H1 (cell line): ENCODE measurements at regions not wholly inside any gene's neighbourhood (a gene's known extent, or its start where the extent isn't known, plus 50 kb on each side); places are given as distances from the start of the nearest gene placed in this dataset.

Experiments
- CTCF ChIA-PET: fragments of 300-600 bp; sonication (Branson Sonifier 250); formaldehyde crosslinking; loops from one replicate; lab custom pipeline; 2021; ENCODE audit not compliant: partially characterized antibody; lab: Charles Lee
- POLR2A ChIA-PET: fragments of 300-600 bp; sonication (Branson Sonifier 250); formaldehyde crosslinking; loops from one replicate; lab custom pipeline; 2021; ENCODE audit warnings: inconsistent platforms; ENCODE audit not compliant: partially characterized antibody; lab: Charles Lee
- DNase-seq, 2 experiments: peaks; one replicate each; pipeline versions ENCODE4 v3.0.0 to v3.0.0-alpha.2; 2010 to 2022; ENCODE audit warnings: low spot score in 2 of 2, low read depth in 1 of 2, mixed read lengths in 1 of 2
- FAIRE-seq: peaks from 2 replicates; lab custom pipeline; 2011; peaks lifted over from hg19 to GRCh38; lab: Jason Lieb, UNC
- H2AFZ ChIP-seq: 2 replicates; pipeline ENCODE4 v1.8.1; 2012; ENCODE audit warnings: low read length, inconsistent platforms
- H2AK5ac ChIP-seq: 2 replicates; pipeline ENCODE4 v1.6.1; 2013; ENCODE audit warnings: low read depth, low read length
- H2BK120ac ChIP-seq: replicated peaks from 2 replicates; pipeline ENCODE3; 2013; ENCODE audit warnings: low read depth, low read length, inconsistent platforms
- H2BK12ac ChIP-seq: 2 replicates; pipeline ENCODE4 v1.6.1; 2013; ENCODE audit warnings: low read depth, low read length
- H2BK15ac ChIP-seq: 2 replicates; pipeline ENCODE4 v1.6.1; 2013; ENCODE audit warnings: low read length
- H2BK20ac ChIP-seq: 2 replicates; pipeline ENCODE4 v1.6.1; 2013; ENCODE audit warnings: low read length
- H2BK5ac ChIP-seq: 2 replicates; pipeline ENCODE4 v1.6.1; 2013; ENCODE audit warnings: low read depth, low read length
- H3K14ac ChIP-seq: 2 replicates; pipeline ENCODE4 v1.6.1; 2013; ENCODE audit warnings: inconsistent platforms; ENCODE audit not compliant: insufficient read length
- H3K18ac ChIP-seq: 2 replicates; pipeline ENCODE4 v1.6.1; 2013; ENCODE audit warnings: low read length; ENCODE audit errors: extremely low read depth
- H3K23ac ChIP-seq: 2 replicates; pipeline ENCODE4 v1.6.1; 2013; ENCODE audit warnings: inconsistent platforms; ENCODE audit not compliant: insufficient read length
- H3K23me2 ChIP-seq: 2 replicates; pipeline ENCODE4 v1.6.1; 2013; ENCODE audit warnings: low read depth, low read length
- H3K27ac ChIP-seq: 2 replicates; pipeline ENCODE4 v1.6.1; 2011; ENCODE audit warnings: low read depth, low read length, inconsistent platforms
- H3K27me3 ChIP-seq, 4 experiments: replicated peaks in 1 of 4; 1 replicate in 1 of 4; 2 replicates in 3 of 4; pipeline versions ENCODE4 v1.6.1 to v1.8.1; 2011 to 2013; ENCODE audit warnings: low read length in 3 of 4, mild to moderate bottlenecking in 3 of 4, inconsistent platforms in 2 of 4, mixed read lengths in 2 of 4, moderate library complexity in 1 of 4; ENCODE audit not compliant: control insufficient read depth in 3 of 4, insufficient read depth in 3 of 4; ENCODE audit errors: extremely low read depth in 1 of 4
- H3K36me3 ChIP-seq, 4 experiments: 2 replicates each; pipeline versions ENCODE4 v1.6.1 to v1.8.1; 2011 to 2013; ENCODE audit warnings: mild to moderate bottlenecking in 4 of 4, low read length in 3 of 4, moderate library complexity in 2 of 4, control low read depth in 1 of 4, inconsistent platforms in 1 of 4; ENCODE audit not compliant: insufficient read depth in 4 of 4, control insufficient read depth in 2 of 4
- H3K4ac ChIP-seq: replicated peaks from 2 replicates; pipeline ENCODE3; 2013; ENCODE audit warnings: low read length, low read depth, mixed read lengths, inconsistent platforms; ENCODE audit not compliant: insufficient read length
- H3K4me1 ChIP-seq, 4 experiments: replicated peaks in 1 of 4; 1 replicate in 1 of 4; 2 replicates in 3 of 4; pipeline versions ENCODE4 v1.6.1 to v1.8.1; 2011 to 2013; ENCODE audit warnings: low read length in 3 of 4, inconsistent platforms in 2 of 4, mixed read lengths in 1 of 4; ENCODE audit not compliant: insufficient read depth in 4 of 4, control insufficient read depth in 3 of 4
- H3K4me2 ChIP-seq, 2 experiments: 2 replicates each; pipeline versions ENCODE4 v1.6.1 to v1.8.1; 2011 to 2013; ENCODE audit warnings: low read depth in 2 of 2, low read length in 2 of 2, control low read depth in 1 of 2, inconsistent platforms in 1 of 2, mild to moderate bottlenecking in 1 of 2; ENCODE audit not compliant: insufficient read depth in 1 of 2
- H3K4me3 ChIP-seq, 4 experiments: fragments of 200-600, 300-600 bp in 1 of 4; sonication (generic), shearing (Covaris generic), sonication (Bioruptor Twin) in 1 of 4; 2 replicates each; pipeline versions ENCODE4 v1.5.1 to v1.8.1; 2011 to 2016; ENCODE audit warnings: low read length in 4 of 4, low read depth in 3 of 4, control low read depth in 2 of 4, inconsistent platforms in 2 of 4, mild to moderate bottlenecking in 2 of 4, mixed read lengths in 1 of 4, moderate library complexity in 1 of 4; ENCODE audit not compliant: insufficient read depth in 2 of 4; ENCODE audit errors: extremely low read depth in 1 of 4
- H3K56ac ChIP-seq: replicated peaks from 2 replicates; pipeline ENCODE3; 2013; ENCODE audit warnings: low read depth, mild to moderate bottlenecking, mixed read lengths, low read length, inconsistent platforms; ENCODE audit not compliant: insufficient read length
- H3K79me1 ChIP-seq: 2 replicates; pipeline ENCODE4 v1.6.1; 2013; ENCODE audit warnings: low read depth, low read length, control low read depth
- H3K79me2 ChIP-seq, 2 experiments: 2 replicates each; pipeline versions ENCODE4 v1.6.1 to v1.8.1; 2012 to 2013; ENCODE audit warnings: low read length in 2 of 2, mild to moderate bottlenecking in 2 of 2, inconsistent platforms in 1 of 2; ENCODE audit not compliant: insufficient read depth in 2 of 2, control insufficient read depth in 1 of 2
- H3K9ac ChIP-seq, 4 experiments: replicated peaks in 1 of 4; 1 replicate in 1 of 4; 2 replicates in 3 of 4; pipeline versions ENCODE4 v1.6.1 to v1.8.1; 2011 to 2013; ENCODE audit warnings: low read depth in 3 of 4, low read length in 3 of 4, control low read depth in 2 of 4, mild to moderate bottlenecking in 2 of 4, moderate library complexity in 2 of 4, inconsistent platforms in 1 of 4; ENCODE audit errors: extremely low read depth in 1 of 4
- H3K9me3 ChIP-seq, 2 experiments: 2 replicates each; pipeline versions ENCODE4 v1.6.1 to v1.8.1; 2012 to 2013; ENCODE audit warnings: mild to moderate bottlenecking in 2 of 2, moderate library complexity in 2 of 2, control low read depth in 1 of 2, inconsistent platforms in 1 of 2, low read depth in 1 of 2, low read length in 1 of 2, mixed read lengths in 1 of 2; ENCODE audit not compliant: insufficient read depth in 2 of 2
- H4K20me1 ChIP-seq, 2 experiments: replicated peaks in 1 of 2; 2 replicates each; pipeline versions ENCODE3 to v1.8.1; 2011 to 2013; ENCODE audit warnings: inconsistent platforms in 2 of 2, low read length in 2 of 2, mild to moderate bottlenecking in 1 of 2; ENCODE audit not compliant: insufficient read depth in 2 of 2, control insufficient read depth in 1 of 2
- H4K5ac ChIP-seq: 2 replicates; pipeline ENCODE4 v1.6.1; 2013; ENCODE audit warnings: low read length, low read depth, mixed read lengths, inconsistent platforms; ENCODE audit not compliant: insufficient read length
- H4K8ac ChIP-seq: 2 replicates; pipeline ENCODE4 v1.8.0; 2013; ENCODE audit warnings: mild to moderate bottlenecking, moderate library complexity, low read length, inconsistent platforms; ENCODE audit not compliant: insufficient read depth; ENCODE audit errors: extremely low read depth
- H4K91ac ChIP-seq: replicated peaks from 2 replicates; pipeline ENCODE3; 2013; ENCODE audit warnings: low read length, mixed read lengths, inconsistent platforms; ENCODE audit not compliant: insufficient read length
- ATF3 ChIP-seq: IDR thresholded peaks from 2 replicates; pipeline ENCODE4 v1.6.1; 2011; ENCODE audit warnings: low read depth, mild to moderate bottlenecking, low read length; ENCODE audit not compliant: insufficient read depth
- EZH2 ChIP-seq: fragments of 200-600 bp; sonication (generic); IDR thresholded peaks from 2 replicates; pipeline ENCODE4 v1.7.1; 2012; ENCODE audit warnings: low read depth, mild to moderate bottlenecking, moderate library complexity, low read length, inconsistent platforms; ENCODE audit not compliant: severe bottlenecking
- GABPA ChIP-seq: IDR thresholded peaks from 2 replicates; pipeline ENCODE4 v1.6.1; 2011; ENCODE audit warnings: mild to moderate bottlenecking, low read length, moderate library complexity, borderline replicate concordance; ENCODE audit not compliant: insufficient read depth
- JUN ChIP-seq: IDR thresholded peaks from 2 replicates; pipeline ENCODE4 v1.6.1; 2011; ENCODE audit warnings: low read depth, mild to moderate bottlenecking, improper control_type of control experiment, low read length
- KDM5A ChIP-seq: fragments of 200-600 bp; IDR thresholded peaks from 2 replicates; pipeline ENCODE4 v1.7.1; 2012; ENCODE audit warnings: mild to moderate bottlenecking, low read length, inconsistent platforms, mixed read lengths
- MAFK ChIP-seq: IDR thresholded peaks from 2 replicates; pipeline ENCODE4 v1.6.1; 2012; ENCODE audit warnings: low read depth, mild to moderate bottlenecking, improper control_type of control experiment, low read length
- MAX ChIP-seq: IDR thresholded peaks from 2 replicates; pipeline ENCODE4 v1.6.1; 2012; ENCODE audit warnings: inconsistent platforms
- PHF8 ChIP-seq: fragments of 200-600 bp; sonication (generic); conservative IDR thresholded peaks from 2 replicates; pipeline ENCODE4 v1.7.1; 2012; ENCODE audit warnings: low read depth, mild to moderate bottlenecking, inconsistent platforms, low read length, moderate library complexity
- POLR2A ChIP-seq, 2 experiments: IDR thresholded peaks; 1 replicate in 1 of 2; 2 replicates in 1 of 2; pipeline ENCODE4 v1.6.1; 2011; ENCODE audit warnings: low read depth in 2 of 2, low read length in 2 of 2, mild to moderate bottlenecking in 2 of 2; ENCODE audit errors: control extremely low read depth in 1 of 2
- SP1 ChIP-seq: IDR thresholded peaks from 2 replicates; pipeline ENCODE4 v1.6.1; 2011; ENCODE audit warnings: low read depth, low read length
- SP2 ChIP-seq: IDR thresholded peaks from 2 replicates; pipeline ENCODE4 v1.6.1; 2012; ENCODE audit warnings: mild to moderate bottlenecking, low read length, inconsistent platforms
- WGBS, 2 experiments: shearing (Covaris generic) in 1 of 2; methylation state at CpG; one replicate each; pipeline versions ENCODE4 v1.1.6 to v1.1.7; 2013 to 2015; ENCODE audit warnings: low lambda C conversion rate in 2 of 2, mixed read lengths in 2 of 2, inconsistent platforms in 1 of 2, low coverage in 1 of 2, missing lambda C conversion rate in 1 of 2; ENCODE audit not compliant: insufficient replicate concordance in 2 of 2, insufficient coverage in 1 of 2, insufficient read length in 1 of 2; ENCODE audit errors: extremely low coverage in 1 of 2, missing lambda C conversion rate in 1 of 2; 5-methylcytosine and 5-hydroxymethylcytosine counted together

GRCh38 chr7:25886387-25887240 lies 265.4 kb upstream of the NFE2L3 start:
- Histone ChIP-seq H2AK5ac (no peak overlapping the region), H2BK5ac (no peak overlapping the region), H3K4me2 (no peak overlapping the region), H2BK15ac (no peak overlapping the region), H3K23me2 (no peaks in the 10 kb centered on the region), H2BK120ac (no peak overlapping the region), H4K20me1 (no peaks in the 10 kb centered on the region), H3K36me3 (no peaks in the 10 kb centered on the region; a peak in 1 of 8 replicates), H3K9me3 (no peaks in the 10 kb centered on the region), H3K4me3 (no peak overlapping the region), H3K4me1 (no peaks in the 10 kb centered on the region), H4K91ac (no peak overlapping the region), H4K5ac (no peak overlapping the region), H3K79me2 (no peaks in the 10 kb centered on the region), H3K4ac (no peak overlapping the region), H2AFZ (no peak overlapping the region), H3K27me3 (no peaks in the 10 kb centered on the region; a peak in 1 of 7 replicates), H3K56ac (no peak overlapping the region), H3K23ac (no peak overlapping the region), H4K8ac (no peak overlapping the region), H3K14ac (no peak overlapping the region), H3K9ac (no peak overlapping the region), H3K27ac (no peak overlapping the region), H3K79me1 (no peaks in the 10 kb centered on the region), H2BK20ac (no peak overlapping the region), H3K18ac (no peak overlapping the region), H2BK12ac (no peak overlapping the region)
- CTCF ChIA-PET: interaction anchor here (1.0 kb wide), 1 partner anchor 176 kb away, joined by 3 read pairs; no protein-coding TSS in a partner anchor
- WGBS, 2 experiments: 84% methylated on average over 6 of the region's 6 CpGs; no CpG with 5 or more reads in 1 of the 2 experiments
- no peak for FAIRE-seq
- POLR2A ChIA-PET: no interaction called here
- no peak for DNase-seq
- TF ChIP-seq PHF8 (no peak), JUN (no peak), SP1 (no peak), POLR2A (IDR thresholded peaks at IDR 0.05; ENCODE audit: control extremely low read depth in 1 of 2, low read depth in 2 of 2, low read length in 2 of 2) (no peak), KDM5A (no peak), MAX (no peak), ATF3 (no peak), EZH2 (no peak), GABPA (no peak), SP2 (no peak), MAFK (no peak)
